Dedifferentiated amniotic fluid mesenchymal stem cell (primary cell): ENCODE measurements at regions not wholly inside any gene's neighbourhood (a gene's known extent, or its start where the extent isn't known, plus 50 kb on each side); places are given as distances from the start of the nearest gene placed in this dataset.

Experiments
- DNase-seq: peaks from one replicate; pipeline ENCODE4 v3.0.0-alpha.2; 2016; ENCODE audit errors: extremely low spot score

GRCh38 chr16:63625126-63625525 lies 1496.7 kb downstream of the CDH11 start:
- peak; percentile 45 for DNase-seq

GRCh38 chr16:63623551-63624039 lies 1498.3 kb downstream of the CDH11 start:
- no peak for DNase-seq

- DNase-seq = no peak
These were observed 1502.9 kb downstream of the CDH11 start for GRCh38 chr16:63618896-63619485.

GRCh38 chr16:63617990-63618763 lies 1503.7 kb downstream of the CDH11 start:
- no peak for DNase-seq

GRCh38 chr16:63617047-63617989 lies 1504.5 kb downstream of the CDH11 start:
- DNase-seq = no peak

GRCh38 chr16:63614429-63614828 lies 1507.4 kb downstream of the CDH11 start:
- no peak for DNase-seq

GRCh38 chr16:63613701-63614100 lies 1508.2 kb downstream of the CDH11 start:
- no peak for DNase-seq

GRCh38 chr16:63612462-63613227 lies 1509.2 kb downstream of the CDH11 start:
- DNase-seq = no peak

- no peak for DNase-seq
These were observed 1515.1 kb downstream of the CDH11 start for GRCh38 chr16:63606778-63607177.

GRCh38 chr16:63602206-63602927 lies 1519.5 kb downstream of the CDH11 start:
- DNase-seq = no peak

GRCh38 chr16:63596716-63597115 lies 1525.1 kb downstream of the CDH11 start:
- DNase-seq = no peak

- DNase-seq = no peak
These were observed 1529.0 kb downstream of the CDH11 start for GRCh38 chr16:63592852-63593251.

- no peak for DNase-seq
These were observed 1540.3 kb downstream of the CDH11 start for GRCh38 chr16:63581570-63581969.

- no peak for DNase-seq
These were observed 1542.6 kb upstream of the CDH8 start for GRCh38 chr16:63578791-63579190.

- DNase-seq = no peak
These were observed 1541.7 kb upstream of the CDH8 start for GRCh38 chr16:63577891-63578290.

- DNase-seq = no peak
These were observed 1538.8 kb upstream of the CDH8 start for GRCh38 chr16:63575041-63575440.

GRCh38 chr16:63568164-63568563 lies 1531.9 kb upstream of the CDH8 start:
- DNase-seq = no peak

- DNase-seq = no peak
These were observed 1527.7 kb upstream of the CDH8 start for GRCh38 chr16:63563819-63564505.

GRCh38 chr16:63553980-63554379 lies 1517.7 kb upstream of the CDH8 start:
- no peak for DNase-seq

GRCh38 chr16:63539276-63539675 lies 1503.0 kb upstream of the CDH8 start:
- DNase-seq = no peak
